Peyer's patch (tissue), 4 donors: ENCODE measurements at regions not wholly inside any gene's neighbourhood (a gene's known extent, or its start where the extent isn't known, plus 50 kb on each side); places are given as distances from the start of the nearest gene placed in this dataset.

Experiments used
- POLR2A ChIP-seq, 2 donors: fragments of 450-650 bp; IDR thresholded peaks; one replicate each; pipeline ENCODE4 v1.5.1; 2017; ENCODE audit warnings: antibody characterized with exemption in 2 of 2, mild to moderate bottlenecking in 2 of 2, moderate library complexity in 2 of 2
- TF ChIP-seq, protein P1 (sequence below), 6 experiments: fragments of 450-650 bp in 4 of 6; fragments of 200-600 bp in 2 of 6; sonication (generic) in 1 of 6; IDR thresholded peaks; one replicate each; pipeline ENCODE4 v1.5.1; 2017 to 2019; ENCODE audit warnings: antibody characterized with exemption in 6 of 6, mild to moderate bottlenecking in 3 of 6, moderate library complexity in 1 of 6

DNA sequence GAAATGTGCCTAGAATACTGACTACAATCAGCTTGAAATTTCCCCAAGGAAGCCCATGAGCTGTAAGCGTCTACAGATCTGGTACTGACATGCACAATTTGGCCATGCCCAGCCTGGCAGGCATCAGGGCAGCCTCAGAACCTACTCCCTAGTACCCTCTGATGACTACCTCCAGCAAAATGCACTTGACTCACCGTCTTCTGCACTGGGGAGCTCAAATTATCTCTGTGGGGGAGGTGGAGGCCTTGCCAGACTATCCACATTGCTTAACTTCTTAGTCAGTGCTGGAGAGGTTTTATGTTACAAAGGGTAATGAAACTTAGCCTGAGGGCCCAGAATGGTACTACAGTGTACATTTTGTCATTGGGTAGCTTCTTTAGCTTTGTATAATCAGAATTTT is 126.0 kb upstream of the ADGRF1 start:
- TF ChIP-seq, protein P1, sequence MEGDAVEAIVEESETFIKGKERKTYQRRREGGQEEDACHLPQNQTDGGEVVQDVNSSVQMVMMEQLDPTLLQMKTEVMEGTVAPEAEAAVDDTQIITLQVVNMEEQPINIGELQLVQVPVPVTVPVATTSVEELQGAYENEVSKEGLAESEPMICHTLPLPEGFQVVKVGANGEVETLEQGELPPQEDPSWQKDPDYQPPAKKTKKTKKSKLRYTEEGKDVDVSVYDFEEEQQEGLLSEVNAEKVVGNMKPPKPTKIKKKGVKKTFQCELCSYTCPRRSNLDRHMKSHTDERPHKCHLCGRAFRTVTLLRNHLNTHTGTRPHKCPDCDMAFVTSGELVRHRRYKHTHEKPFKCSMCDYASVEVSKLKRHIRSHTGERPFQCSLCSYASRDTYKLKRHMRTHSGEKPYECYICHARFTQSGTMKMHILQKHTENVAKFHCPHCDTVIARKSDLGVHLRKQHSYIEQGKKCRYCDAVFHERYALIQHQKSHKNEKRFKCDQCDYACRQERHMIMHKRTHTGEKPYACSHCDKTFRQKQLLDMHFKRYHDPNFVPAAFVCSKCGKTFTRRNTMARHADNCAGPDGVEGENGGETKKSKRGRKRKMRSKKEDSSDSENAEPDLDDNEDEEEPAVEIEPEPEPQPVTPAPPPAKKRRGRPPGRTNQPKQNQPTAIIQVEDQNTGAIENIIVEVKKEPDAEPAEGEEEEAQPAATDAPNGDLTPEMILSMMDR (IDR thresholded peaks at IDR 0.05) = no peak
- no peak for TF ChIP-seq POLR2A (IDR thresholded peaks at IDR 0.05)
